Astrocyte (in vitro differentiated cells and primary cell): ENCODE measurements at regions not wholly inside any gene's neighbourhood (a gene's known extent, or its start where the extent isn't known, plus 50 kb on each side); places are given as distances from the start of the nearest gene placed in this dataset.

Experiments used
- CTCF ChIP-seq: IDR thresholded peaks from 2 replicates; pipeline ENCODE4 v1.5.1; 2011; ENCODE audit warnings: low read depth, mild to moderate bottlenecking, inconsistent platforms, low read length, moderate library complexity; ENCODE audit not compliant: insufficient read depth
- EZH2 ChIP-seq: IDR thresholded peaks from 2 replicates; pipeline ENCODE4 v1.6.1; 2012; ENCODE audit warnings: mild to moderate bottlenecking, low read length, inconsistent platforms; ENCODE audit not compliant: insufficient read depth

- TF ChIP-seq CTCF (no peak), EZH2 (no peak)
Measured at GRCh38 chr9:35555246-35555701, 49.8 kb upstream of the TESK1 start.
